ENCODE measurements at regions not wholly inside any gene's neighbourhood (a gene's known extent, or its start where the extent isn't known, plus 50 kb on each side); places are given as distances from the start of the nearest gene placed in this dataset.

DNA sequence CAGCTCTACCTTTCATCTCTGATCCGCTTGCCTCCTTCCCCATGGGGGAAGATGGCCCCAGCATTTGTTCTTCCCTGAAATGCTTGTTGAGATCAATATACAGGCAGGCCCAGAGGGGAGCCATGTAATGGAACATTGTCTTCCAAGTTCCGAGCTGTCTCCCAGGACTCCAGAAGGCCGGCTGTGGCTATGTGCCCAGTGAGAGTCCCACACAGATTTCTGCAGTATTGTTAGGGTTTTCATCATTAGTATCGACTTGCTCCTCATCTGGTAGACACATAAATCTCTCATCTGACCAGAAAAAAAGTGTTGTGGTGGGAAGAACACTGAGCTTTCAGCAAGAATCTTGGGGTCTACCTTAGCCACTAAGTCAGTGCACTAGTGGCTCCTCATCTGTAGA, 163.4 kb downstream of the TRIM29 start:
- H3K4me3 ChIP-seq (ENCODE audit: low read depth, low read length), result no peak overlapping the region
- TF ChIP-seq, protein P1, sequence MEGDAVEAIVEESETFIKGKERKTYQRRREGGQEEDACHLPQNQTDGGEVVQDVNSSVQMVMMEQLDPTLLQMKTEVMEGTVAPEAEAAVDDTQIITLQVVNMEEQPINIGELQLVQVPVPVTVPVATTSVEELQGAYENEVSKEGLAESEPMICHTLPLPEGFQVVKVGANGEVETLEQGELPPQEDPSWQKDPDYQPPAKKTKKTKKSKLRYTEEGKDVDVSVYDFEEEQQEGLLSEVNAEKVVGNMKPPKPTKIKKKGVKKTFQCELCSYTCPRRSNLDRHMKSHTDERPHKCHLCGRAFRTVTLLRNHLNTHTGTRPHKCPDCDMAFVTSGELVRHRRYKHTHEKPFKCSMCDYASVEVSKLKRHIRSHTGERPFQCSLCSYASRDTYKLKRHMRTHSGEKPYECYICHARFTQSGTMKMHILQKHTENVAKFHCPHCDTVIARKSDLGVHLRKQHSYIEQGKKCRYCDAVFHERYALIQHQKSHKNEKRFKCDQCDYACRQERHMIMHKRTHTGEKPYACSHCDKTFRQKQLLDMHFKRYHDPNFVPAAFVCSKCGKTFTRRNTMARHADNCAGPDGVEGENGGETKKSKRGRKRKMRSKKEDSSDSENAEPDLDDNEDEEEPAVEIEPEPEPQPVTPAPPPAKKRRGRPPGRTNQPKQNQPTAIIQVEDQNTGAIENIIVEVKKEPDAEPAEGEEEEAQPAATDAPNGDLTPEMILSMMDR (IDR thresholded peaks at IDR 0.05; ENCODE audit: insufficient read depth, low read depth, low read length), result no peak
- no peak for DNase-seq (ENCODE audit: low read depth)

DNA sequence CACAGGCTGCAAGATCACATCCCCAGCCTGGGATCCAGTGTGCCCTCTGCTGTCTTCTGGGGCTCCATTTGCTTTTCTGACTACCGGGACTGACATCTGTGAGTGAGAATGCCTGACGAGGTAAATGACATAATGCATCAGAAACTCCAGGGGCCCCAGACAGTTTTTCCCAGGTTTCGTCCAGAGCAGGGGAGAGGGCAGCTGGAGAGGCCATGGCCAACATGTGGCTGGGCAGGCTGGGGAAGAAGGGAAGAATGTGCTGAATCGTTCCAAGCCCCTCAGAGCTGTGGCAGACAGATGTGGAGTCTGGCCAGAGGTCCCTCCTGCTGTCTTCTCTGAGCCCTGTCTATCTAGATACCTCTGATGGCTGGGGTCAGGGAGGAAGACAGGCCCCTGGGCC, 163.9 kb downstream of the TRIM29 start:
- TF ChIP-seq, protein P1 (IDR thresholded peaks at IDR 0.05; ENCODE audit: insufficient read depth, low read depth, low read length), result no peak
- DNase-seq (ENCODE audit: low read depth), result no peak
- no peak overlapping the region for H3K4me3 ChIP-seq (ENCODE audit: low read depth, low read length)

DNA sequence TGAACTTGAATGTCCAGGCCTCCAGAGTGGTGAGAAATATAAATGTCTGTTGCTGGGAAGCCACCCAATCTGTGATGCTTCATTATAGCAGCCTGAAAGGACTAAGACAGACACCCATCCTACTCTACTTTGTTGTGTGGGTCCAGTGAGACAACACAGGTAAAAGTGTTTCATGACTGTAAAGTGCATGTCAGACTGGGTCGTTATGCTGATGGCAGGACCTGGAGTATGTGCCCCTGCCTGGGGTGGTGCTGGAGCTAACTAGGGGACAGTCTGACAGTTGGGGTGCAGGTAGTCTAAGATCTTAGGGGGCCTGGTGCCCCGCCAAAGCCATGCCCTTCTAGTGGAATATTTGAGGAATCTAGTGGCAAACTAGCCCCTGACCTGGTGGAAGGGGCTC, 165.6 kb downstream of the TRIM29 start:
- TF ChIP-seq, protein P1 (IDR thresholded peaks at IDR 0.05; ENCODE audit: insufficient read depth, low read depth, low read length), result no peak
- H3K4me3 ChIP-seq (ENCODE audit: low read depth, low read length), result no peak overlapping the region
- DNase-seq (ENCODE audit: low read depth), result no peak

DNA sequence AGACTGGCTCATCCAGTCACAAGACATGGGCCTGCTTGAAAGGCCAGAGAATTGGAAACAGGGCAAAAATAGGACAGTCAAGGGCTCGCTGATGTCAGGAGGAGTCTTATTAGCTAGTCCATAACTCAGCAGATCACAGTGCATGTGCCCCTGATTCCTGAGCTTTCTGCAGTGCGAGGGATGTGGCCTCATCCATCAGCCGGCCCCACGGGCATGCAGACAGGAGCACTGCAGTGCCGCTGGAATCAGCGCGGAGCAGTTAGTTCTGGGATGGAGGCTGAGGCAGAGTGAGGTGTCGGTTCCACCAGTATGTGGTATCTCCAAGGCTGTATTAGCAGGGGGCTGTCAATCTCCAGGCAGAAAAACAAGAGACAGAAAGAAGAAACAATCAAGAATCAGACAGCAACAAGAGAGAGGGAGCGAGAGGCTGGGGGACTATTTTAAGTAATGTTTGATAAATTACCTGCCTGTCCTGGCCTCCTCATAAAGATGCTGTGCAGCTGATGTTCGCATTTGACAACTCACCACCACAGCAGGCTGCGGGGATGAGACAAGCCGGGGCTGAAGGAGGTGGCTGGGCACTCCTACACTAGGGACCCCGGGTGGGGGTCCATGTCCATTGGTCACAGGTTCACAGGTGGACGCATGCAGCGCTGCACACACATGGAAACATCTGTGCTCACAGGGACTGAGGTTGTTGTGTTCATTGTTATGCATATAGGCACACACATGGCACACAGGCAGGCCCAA, 167.2 kb downstream of the TRIM29 start:
- H3K4me3 ChIP-seq (ENCODE audit: low read depth, low read length), result no peak overlapping the region
- DNase-seq (ENCODE audit: low read depth), result no peak
- TF ChIP-seq, protein P1 (IDR thresholded peaks at IDR 0.05; ENCODE audit: insufficient read depth, low read depth, low read length), result no peak

DNA sequence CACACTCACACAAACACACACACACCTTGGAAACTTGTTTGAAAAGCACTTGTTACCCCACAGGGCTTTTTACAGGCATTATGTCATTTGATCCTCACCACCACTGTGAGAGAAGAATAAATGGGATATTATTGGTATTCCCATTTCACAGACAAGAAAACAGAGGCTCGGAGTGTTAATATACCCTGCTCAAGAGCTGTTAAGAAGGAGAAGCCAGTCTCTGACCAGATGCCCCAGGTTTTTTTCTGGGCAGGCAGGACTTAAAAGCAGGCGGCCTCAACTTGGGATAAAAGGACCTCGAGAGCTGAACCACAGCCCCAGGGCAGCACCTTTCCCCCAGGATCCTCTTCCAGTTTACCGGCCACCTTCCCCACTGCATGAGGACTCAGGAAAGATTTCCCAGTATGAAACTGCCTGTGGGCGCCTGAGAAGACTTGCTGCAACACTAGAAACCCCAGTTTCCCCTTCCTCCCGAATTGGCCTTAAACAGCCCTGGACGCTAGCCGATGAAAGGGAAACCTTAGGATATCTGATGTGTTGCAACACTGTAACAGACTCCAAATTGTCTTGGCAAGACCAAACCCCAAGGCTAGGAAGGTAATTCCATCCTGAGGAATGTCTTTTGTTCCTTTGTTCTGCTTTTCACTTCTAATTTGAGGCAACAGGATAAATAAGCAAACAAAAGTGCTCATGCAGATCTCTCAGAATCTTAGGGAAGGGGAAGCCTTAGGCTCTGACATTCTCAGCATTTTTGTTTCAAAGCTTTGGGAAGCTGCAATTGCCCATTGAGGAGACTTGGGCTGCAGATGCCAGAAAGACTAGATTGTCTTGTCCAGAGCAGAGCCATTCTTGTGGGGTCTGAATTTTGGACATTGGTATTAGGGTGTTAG, 173.5 kb downstream of the TRIM29 start:
- TF ChIP-seq, protein P1 (IDR thresholded peaks at IDR 0.05; ENCODE audit: insufficient read depth, low read depth, low read length), result no peak
- no peak overlapping the region for H3K4me3 ChIP-seq (ENCODE audit: low read depth, low read length)
- DNase-seq (ENCODE audit: low read depth), result no peak

DNA sequence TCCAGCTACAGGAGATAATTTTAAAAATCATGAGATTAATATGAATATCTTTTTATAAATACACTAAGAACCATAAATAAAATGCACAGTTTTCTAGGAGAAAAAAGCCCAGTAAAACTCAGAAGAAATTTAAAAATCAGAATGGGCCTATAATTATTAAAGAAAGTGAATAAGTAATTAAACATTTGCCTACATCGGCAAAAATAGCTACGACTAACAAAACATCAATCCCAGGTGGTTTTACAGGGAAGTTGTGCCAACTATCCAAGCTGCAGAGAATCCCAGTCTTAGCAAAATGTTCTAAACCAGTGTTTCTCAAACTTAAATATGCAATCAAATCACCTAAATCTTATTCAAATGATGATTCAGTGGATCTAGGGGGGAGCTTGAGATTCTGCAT, 180.0 kb downstream of the TRIM29 start:
- TF ChIP-seq, protein P1 (IDR thresholded peaks at IDR 0.05; ENCODE audit: insufficient read depth, low read depth, low read length), result no peak
- no peak for DNase-seq (ENCODE audit: low read depth)

More for the DNA sequence above, 180.0 kb downstream of the TRIM29 start:
- H3K4me3 ChIP-seq (ENCODE audit: low read depth, low read length), result no peak overlapping the region
